Activated T-cell treated with anti-CD3 and anti-CD28 coated beads, Interleukin-2, amount 50 U/mL, for 4 hours (primary cell): ENCODE measurements at regions not wholly inside any gene's neighbourhood (a gene's known extent, or its start where the extent isn't known, plus 50 kb on each side); places are given as distances from the start of the nearest gene placed in this dataset.
"Not testable (repeated sequence)": the region's sequence is repeated elsewhere in the genome, so short reads cannot be mapped to it uniquely, and the experiment has no call there.

Source experiments
- ATAC-seq, 2 donors: fragments of 200-7000 bp; cut with Tn5 transposase; one replicate each; pipeline ENCODE4 v1.10.0; 2021
- DNase-seq: peaks from one replicate; pipeline ENCODE4 v3.0.0-alpha.2; 2020
- H3K27me3 Mint-ChIP-seq: one replicate; pipeline ENCODE4 v1.8.0; 2021; ENCODE audit warnings: low read depth, mixed read lengths
- H3K36me3 Mint-ChIP-seq: one replicate; pipeline ENCODE4 v1.8.0; 2022; ENCODE audit warnings: mixed read lengths; ENCODE audit not compliant: insufficient read depth
- H3K4me1 Mint-ChIP-seq: one replicate; pipeline ENCODE4 v1.8.0; 2021; ENCODE audit warnings: low read depth, mixed read lengths
- H3K4me3 Mint-ChIP-seq: one replicate; pipeline ENCODE4 v1.8.0; 2021; ENCODE audit warnings: mild to moderate bottlenecking, moderate library complexity, mixed read lengths
- H3K9me3 Mint-ChIP-seq: one replicate; pipeline ENCODE4 v1.8.0; 2021; ENCODE audit warnings: mixed read lengths

DNA sequence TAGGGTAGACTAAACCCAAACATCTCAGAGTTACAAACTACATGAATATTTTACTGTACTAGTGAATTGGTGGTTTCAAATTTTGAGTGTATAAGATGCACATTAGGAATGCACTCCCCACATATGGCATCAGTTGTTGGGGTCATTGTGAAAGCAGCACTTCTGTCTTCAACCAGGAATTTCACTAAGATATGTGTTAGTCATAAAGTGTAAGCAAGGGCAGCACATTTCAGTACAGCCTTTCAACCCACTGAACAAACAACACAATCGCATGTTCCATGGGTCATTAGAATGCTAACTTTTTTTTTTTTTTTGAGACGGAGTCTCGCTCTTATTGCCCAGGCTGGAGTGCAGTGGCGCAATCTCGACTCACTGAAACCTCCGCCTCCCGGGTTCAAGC is 164.1 kb upstream of the MAP2 start:
- DNase-seq (no peak), ATAC-seq (no peak)
- H3K4me1 Mint-ChIP-seq, result no peaks in the 10 kb centered on the region
- H3K4me3 Mint-ChIP-seq, result no peak overlapping the region
- H3K36me3 Mint-ChIP-seq, result no peaks in the 10 kb centered on the region
- H3K27me3 Mint-ChIP-seq, result no peaks in the 10 kb centered on the region
- H3K9me3 Mint-ChIP-seq, result no peaks in the 10 kb centered on the region

DNA sequence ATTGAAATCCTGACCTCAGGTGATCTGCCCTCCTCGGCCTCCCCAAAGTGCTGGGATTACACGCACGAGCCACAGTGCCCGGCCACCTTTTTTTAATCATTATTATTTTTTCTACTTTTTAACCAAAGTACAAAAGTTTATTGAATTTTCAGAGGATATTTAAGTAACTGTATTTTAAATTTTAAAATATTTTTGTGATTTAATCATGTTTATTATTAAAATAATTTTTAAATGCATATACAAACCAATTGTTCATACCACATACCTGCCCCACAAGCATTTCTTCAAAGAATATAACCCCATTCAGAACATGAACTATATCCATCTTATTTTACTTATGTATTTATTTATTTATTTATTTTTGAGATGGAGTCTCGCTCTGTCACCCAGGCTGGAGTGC is 163.6 kb upstream of the MAP2 start:
- no peak overlapping the region for H3K4me3 Mint-ChIP-seq
- H3K4me1 Mint-ChIP-seq, result no peaks in the 10 kb centered on the region
- DNase-seq, result no peak
- no peaks in the 10 kb centered on the region for H3K27me3 Mint-ChIP-seq
- H3K36me3 Mint-ChIP-seq, result no peaks in the 10 kb centered on the region
- H3K9me3 Mint-ChIP-seq, result no peaks in the 10 kb centered on the region
- ATAC-seq, result no peak

DNA sequence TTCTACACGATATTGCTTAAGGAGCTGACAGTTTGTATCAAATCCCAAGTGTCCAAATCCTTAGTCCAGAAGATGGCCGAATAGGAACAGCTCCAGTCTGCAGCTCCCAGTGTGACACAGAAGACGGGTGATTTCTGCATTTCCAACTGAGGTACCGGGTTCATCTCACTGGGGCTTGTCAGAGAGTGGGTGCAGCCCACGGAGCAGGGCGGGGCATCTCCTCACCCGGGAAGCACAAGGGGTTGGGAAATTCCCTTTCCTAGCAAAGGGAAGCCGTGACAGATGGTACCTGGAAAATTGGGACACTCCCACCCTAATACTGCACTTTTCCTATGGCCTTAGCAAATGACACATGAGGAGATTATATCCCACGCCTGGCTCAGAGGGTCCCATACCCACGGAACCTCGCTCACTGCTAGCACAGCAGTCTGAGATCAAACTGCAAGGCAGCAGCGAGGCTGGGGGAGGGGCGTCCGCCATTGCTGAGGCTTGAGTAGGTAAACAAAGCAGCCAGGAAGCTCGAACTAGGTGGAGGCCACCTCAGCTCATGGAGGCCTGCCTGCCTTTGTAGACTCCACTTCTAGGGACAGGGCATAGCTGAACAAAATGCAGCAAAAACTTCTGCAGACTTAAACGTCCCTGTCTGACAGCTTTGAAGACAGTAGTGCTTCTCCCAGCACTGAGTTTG is 162.3 kb upstream of the MAP2 start:
- not testable (repeated sequence) for H3K27me3 Mint-ChIP-seq, H3K4me3 Mint-ChIP-seq, H3K9me3 Mint-ChIP-seq, H3K36me3 Mint-ChIP-seq, H3K4me1 Mint-ChIP-seq, ATAC-seq, DNase-seq

DNA sequence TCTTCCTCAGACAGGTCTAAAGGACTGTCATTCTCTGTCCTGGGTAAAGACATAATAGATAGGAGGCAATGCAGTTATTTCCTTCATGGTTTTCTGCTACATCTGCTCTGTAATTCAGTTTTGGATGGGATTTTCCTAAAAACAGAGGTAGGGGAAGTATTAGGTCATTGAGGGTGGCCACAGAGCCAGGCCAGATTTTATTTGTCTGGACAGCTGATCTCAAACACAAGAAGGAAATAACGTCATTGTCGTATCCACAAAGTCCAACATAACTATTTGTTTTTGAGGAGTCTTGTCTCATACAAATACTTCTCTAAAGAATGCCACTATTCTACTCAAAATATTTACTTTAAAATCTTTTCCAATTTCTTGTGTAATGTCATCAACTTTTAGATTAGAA is 154.8 kb upstream of the MAP2 start:
- Mint-ChIP-seq H3K36me3 (no peaks in the 10 kb centered on the region), H3K27me3 (no peaks in the 10 kb centered on the region), H3K9me3 (no peaks in the 10 kb centered on the region), H3K4me1 (no peaks in the 10 kb centered on the region), H3K4me3 (no peak overlapping the region)
- DNase-seq, result no peak
- ATAC-seq, result no peak

DNA sequence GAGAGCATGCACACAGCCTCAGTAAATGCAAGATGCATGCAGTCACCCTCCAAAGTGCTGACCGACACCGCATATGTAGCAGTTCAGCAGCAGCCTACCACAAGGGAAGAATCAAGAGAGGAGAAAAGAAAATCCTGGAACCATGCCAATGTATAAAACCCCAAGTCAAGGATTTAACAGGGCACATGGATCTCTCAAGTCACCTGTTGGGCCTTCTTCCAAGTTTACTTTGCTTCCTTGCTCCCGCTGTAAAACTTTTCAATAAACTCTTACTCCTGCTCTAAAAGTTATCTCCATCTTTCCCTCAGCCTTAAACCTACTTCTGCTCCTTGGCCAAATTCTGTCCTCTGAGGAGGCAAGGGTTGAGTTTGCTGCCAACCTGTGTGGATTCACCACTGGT is 147.8 kb upstream of the MAP2 start:
- no peaks in the 10 kb centered on the region for H3K4me1 Mint-ChIP-seq
- DNase-seq (no peak), ATAC-seq (no peak)
- no peaks in the 10 kb centered on the region for H3K27me3 Mint-ChIP-seq
- peaks cover 10% of the 10 kb centered on the region for H3K9me3 Mint-ChIP-seq
- no peak overlapping the region for H3K4me3 Mint-ChIP-seq
- H3K36me3 Mint-ChIP-seq, result no peaks in the 10 kb centered on the region

DNA sequence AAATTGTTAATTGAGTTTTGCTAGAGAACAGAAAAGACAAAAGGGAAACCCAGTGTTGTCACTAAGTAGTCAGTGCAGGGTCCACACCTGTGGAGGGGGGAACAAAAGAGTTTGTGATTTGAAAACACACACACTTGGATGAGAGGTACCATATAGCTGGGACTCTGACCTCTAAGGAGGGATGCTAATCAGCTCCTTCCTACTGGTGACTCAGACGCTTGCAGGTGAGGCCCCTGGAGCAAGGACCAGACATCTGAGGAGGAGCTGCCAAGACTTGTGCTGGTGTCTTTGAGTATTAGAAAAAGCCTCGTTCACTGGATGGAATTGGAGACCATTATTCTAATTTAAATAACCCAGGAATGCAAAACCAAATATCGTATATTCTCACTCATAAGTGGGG is 146.4 kb upstream of the MAP2 start:
- no peaks in the 10 kb centered on the region for H3K36me3 Mint-ChIP-seq
- ATAC-seq, result no peak

DNA sequence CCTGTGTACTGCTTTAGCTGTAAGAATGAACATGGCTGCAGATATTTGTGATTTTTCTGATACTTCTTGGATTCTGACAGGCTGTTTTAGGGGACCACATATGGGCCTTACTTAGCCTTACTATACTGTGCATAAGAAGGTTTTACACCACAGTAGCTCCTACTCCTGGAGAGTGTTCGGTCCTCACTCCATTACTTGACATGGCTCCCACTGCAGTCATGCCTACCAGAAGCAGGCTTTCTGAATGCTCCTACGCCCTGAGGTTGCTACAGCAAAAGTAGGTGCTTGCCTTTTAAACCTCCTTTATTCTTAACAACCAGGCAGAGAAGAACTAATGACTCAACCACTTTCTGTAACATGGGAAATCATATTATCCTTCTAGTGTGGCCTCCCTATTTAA is 125.2 kb upstream of the MAP2 start:
- no peak for ATAC-seq
- no peak for DNase-seq
- no peaks in the 10 kb centered on the region for H3K36me3 Mint-ChIP-seq
- no peak overlapping the region for H3K4me3 Mint-ChIP-seq
- no peaks in the 10 kb centered on the region for H3K27me3 Mint-ChIP-seq
- no peaks in the 10 kb centered on the region for H3K4me1 Mint-ChIP-seq
- no peaks in the 10 kb centered on the region for H3K9me3 Mint-ChIP-seq

More for the DNA sequence above, 146.4 kb upstream of the MAP2 start:
- no peak for DNase-seq
- Mint-ChIP-seq H3K9me3 (peaks cover 10% of the 10 kb centered on the region), H3K27me3 (no peaks in the 10 kb centered on the region), H3K4me3 (no peak overlapping the region), H3K4me1 (no peaks in the 10 kb centered on the region)

DNA sequence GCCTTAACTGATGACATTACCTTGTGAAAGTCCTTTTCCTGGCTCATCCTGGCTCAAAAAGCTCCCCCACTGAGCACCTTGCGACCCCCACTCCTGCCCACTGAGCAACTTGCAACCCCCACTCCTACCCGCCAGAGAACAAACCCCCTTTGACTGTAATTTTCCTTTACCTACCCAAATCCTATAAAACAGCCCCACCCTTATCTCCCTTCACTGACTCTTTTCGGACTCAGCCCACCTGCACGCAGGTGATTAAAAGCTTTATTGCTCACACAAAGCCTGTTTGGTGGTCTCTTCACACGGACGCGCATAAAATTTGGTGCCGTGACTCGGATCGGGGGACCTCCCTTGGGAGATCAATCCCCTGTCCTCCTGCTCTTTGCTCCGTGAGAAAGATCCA is 124.4 kb upstream of the MAP2 start:
- not testable (repeated sequence) for H3K4me3 Mint-ChIP-seq, H3K4me1 Mint-ChIP-seq

DNA sequence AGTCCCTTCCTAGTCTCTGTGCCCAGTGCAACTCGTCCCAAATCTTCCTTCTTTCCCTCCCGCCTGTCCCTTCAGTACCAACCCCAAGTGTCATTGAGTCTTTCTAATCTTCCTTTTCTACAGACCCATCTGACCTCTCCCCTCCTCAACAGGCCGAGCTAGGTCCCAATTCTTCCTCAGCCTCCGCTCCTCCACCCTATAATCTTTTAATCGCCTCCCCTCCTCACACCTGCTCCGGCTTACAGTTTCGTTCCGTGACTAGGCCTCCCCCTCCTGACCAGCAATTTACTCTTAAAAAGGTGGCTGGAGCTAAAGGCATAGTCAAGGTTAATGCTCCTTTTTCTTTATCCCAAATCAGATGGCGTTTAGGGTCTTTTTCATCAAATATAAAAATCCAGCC is 123.1 kb upstream of the MAP2 start:
- H3K9me3 Mint-ChIP-seq, H3K4me3 Mint-ChIP-seq, DNase-seq, H3K27me3 Mint-ChIP-seq, H3K4me1 Mint-ChIP-seq, ATAC-seq, H3K36me3 Mint-ChIP-seq: not testable (repeated sequence)

More for the DNA sequence above, 124.4 kb upstream of the MAP2 start:
- ATAC-seq, DNase-seq, H3K36me3 Mint-ChIP-seq, H3K27me3 Mint-ChIP-seq, H3K9me3 Mint-ChIP-seq: not testable (repeated sequence)

DNA sequence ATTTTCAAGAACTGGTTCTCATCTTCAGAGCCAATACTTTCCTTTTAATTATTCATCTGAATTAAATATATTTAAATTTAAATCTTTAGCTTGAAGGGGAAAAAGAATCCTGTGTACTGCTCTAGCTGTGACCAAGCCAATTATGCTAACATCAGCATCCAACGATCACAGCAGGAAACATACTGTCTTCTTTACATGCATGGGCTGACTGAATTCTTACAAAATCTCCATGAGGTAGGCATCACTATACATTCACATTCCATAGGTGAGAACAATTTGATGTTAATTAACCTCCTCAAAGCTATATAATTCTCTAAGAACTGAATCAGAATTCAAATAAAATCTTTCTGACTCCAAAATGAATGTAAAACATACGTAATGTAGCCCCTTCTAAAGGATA is 118.8 kb upstream of the MAP2 start:
- no peak overlapping the region for H3K4me3 Mint-ChIP-seq

DNA sequence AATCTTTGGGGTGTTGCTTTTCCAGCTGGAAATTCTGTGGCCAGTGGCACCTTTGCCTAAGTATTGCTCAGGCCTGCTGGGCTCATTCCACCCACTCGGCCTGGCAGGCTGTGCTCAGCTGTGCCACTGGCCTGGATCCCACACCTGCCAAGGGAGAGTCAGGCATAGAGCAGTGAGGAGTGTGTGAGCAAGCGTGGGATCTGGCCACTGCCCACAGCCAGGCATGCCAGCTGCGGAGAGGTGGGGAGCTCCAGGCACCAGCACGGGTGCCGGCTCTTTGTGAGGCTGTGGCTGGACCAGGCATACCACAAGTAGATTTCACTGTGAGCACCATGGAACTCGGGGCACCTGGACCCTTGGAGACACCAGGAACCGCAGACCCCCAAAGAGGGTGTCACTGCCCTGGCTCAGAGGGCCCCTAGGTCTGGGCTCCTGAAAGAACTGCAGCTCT is 118.1 kb upstream of the MAP2 start:
- H3K9me3 Mint-ChIP-seq, result no peaks in the 10 kb centered on the region
- DNase-seq (no peak), ATAC-seq (no peak)
- no peak overlapping the region for H3K4me3 Mint-ChIP-seq
- no peaks in the 10 kb centered on the region for H3K36me3 Mint-ChIP-seq
- H3K27me3 Mint-ChIP-seq, result no peaks in the 10 kb centered on the region
- H3K4me1 Mint-ChIP-seq, result no peaks in the 10 kb centered on the region

More for the DNA sequence above, 118.8 kb upstream of the MAP2 start:
- no peaks in the 10 kb centered on the region for H3K36me3 Mint-ChIP-seq
- H3K27me3 Mint-ChIP-seq, result no peaks in the 10 kb centered on the region
- H3K9me3 Mint-ChIP-seq, result no peaks in the 10 kb centered on the region
- H3K4me1 Mint-ChIP-seq, result no peaks in the 10 kb centered on the region
- no peak for DNase-seq
- no peak for ATAC-seq

DNA sequence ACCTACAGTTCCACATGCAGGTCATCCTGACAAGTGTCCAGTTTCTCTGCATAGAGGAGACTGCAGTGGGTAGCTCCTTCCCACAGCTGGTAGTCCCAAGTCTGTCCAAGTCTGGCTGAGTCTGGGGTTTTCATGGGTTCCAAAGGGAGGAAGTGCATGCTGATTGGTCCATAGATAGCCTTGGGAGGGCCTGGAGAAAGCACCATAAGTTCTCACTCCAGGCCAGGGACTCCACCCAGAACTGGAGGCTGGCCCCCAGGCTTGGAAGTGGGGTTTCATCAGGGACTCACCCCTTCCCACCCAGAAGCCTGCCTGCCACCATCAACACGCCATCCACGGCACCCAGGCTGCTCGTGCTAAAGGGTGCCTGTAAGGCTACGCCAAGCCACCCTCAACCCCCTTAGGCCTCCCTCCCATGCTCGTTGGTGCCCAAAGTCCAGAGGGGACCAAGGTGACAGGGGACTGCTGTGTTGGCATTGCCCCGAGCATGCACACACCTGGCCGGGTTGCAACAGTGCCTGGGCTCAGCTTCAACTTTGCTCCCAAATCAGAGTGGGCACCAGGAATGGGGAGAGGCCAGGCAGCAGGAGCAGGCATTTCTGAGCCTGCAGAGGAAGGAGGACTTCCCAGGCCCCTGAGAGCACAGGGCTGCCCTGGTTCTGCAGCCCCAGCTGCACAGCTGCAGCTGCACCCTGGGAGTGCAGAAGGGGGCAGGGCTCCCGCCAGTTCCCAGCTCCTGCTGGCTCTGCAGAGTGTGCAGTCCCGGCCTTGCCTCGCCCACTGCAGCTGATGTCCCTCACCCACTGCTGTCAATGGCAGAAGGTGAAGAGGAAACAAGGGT is 116.5 kb upstream of the MAP2 start:
- Mint-ChIP-seq H3K27me3 (no peaks in the 10 kb centered on the region), H3K9me3 (no peaks in the 10 kb centered on the region), H3K36me3 (no peaks in the 10 kb centered on the region), H3K4me1 (no peaks in the 10 kb centered on the region), H3K4me3 (no peak overlapping the region)
- ATAC-seq (peak in 1 of 2 donors; percentile 30), DNase-seq (no peak)

DNA sequence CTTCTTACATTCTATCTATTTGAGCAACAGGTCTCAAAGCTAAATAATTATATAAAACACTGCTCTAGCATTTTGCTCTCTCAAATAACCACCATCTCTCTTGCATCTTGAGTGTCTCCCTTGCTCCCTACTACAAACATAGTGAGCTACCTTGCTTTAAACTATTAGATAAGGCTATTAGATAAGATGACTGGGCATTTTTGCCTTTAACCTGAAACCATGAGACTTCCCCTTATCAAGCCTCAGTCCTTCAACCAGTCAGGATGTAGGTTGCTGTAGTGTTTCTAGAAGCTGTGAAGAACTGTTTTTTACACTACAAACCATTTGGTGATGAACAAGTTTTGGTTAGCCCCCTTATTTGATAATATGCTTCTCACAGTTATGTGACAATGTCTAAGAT is 115.4 kb upstream of the MAP2 start:
- DNase-seq (no peak), ATAC-seq (no peak)
- Mint-ChIP-seq H3K9me3 (no peaks in the 10 kb centered on the region), H3K4me3 (no peak overlapping the region), H3K36me3 (no peaks in the 10 kb centered on the region), H3K4me1 (no peaks in the 10 kb centered on the region), H3K27me3 (no peaks in the 10 kb centered on the region)

DNA sequence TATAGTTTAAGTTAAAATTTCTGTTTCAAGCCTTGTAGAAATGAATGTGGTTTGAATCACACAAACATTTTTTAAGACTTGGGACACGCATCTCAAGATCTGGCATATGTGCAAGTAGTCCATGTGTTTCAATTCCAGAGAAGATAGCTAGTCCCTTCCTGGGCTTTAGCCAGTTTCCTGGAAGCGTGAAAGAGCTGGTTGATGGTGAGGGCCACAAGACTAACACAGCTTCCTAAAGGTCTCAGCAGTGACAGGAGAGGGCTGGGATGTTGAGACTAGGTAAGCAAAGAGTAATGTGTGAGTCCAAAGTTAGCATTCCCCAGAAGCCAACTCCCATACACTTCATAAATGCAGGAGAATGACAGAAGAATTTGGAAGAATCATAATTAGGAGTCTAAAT is 111.9 kb upstream of the MAP2 start:
- H3K4me3 Mint-ChIP-seq, result no peak overlapping the region
- H3K9me3 Mint-ChIP-seq, result no peaks in the 10 kb centered on the region
- H3K27me3 Mint-ChIP-seq, result no peaks in the 10 kb centered on the region
- DNase-seq (no peak), ATAC-seq (no peak)
- no peaks in the 10 kb centered on the region for H3K36me3 Mint-ChIP-seq
- H3K4me1 Mint-ChIP-seq, result no peaks in the 10 kb centered on the region

DNA sequence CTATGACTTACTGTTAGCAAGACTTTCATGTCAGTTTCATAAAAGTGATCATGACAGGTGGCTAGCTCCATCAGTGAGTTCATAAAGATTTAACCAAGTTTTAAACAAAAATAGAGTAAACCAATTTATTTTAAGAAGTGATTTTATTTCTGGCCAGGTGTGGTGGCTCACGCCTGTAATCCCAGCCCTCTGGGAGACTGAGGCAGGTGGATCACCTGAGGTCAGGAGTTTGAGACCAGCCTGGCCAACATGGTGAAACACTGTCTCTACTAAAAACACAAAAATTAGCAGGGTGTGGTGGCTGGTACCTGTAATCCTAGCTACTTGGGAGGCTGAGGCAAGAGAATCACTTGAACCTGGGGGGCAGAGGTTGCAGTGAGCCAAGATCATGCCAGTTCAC is 111.4 kb upstream of the MAP2 start:
- not testable (repeated sequence) for ATAC-seq, H3K9me3 Mint-ChIP-seq, H3K27me3 Mint-ChIP-seq, H3K36me3 Mint-ChIP-seq, H3K4me3 Mint-ChIP-seq, H3K4me1 Mint-ChIP-seq, DNase-seq
